B cell (primary cell): ENCODE measurements at regions not wholly inside any gene's neighbourhood (a gene's known extent, or its start where the extent isn't known, plus 50 kb on each side); places are given as distances from the start of the nearest gene placed in this dataset.

Source experiments
- ATAC-seq: fragments of 200-7000 bp; cut with Tn5 transposase; one replicate; pipeline ENCODE4 v1.10.0; 2021; ENCODE audit warnings: low read depth, mild to moderate bottlenecking, moderate number of reproducible peaks, moderate library complexity
- CTCF ChIA-PET: fragments of 350-600 bp; sonication (Branson Sonifier 250); formaldehyde crosslinking; loops from one replicate; lab custom pipeline; 2021; ENCODE audit warnings: antibody characterized with exemption, inconsistent platforms; lab: Charles Lee
- POLR2A ChIA-PET: fragments of 350-600 bp; sonication (Branson Sonifier 250); formaldehyde crosslinking; loops from one replicate; lab custom pipeline; 2021; ENCODE audit warnings: antibody characterized with exemption; lab: Charles Lee
- DNase-seq: peaks from one replicate; pipeline ENCODE4 v3.0.0; 2013
- H2AFZ ChIP-seq: 2 replicates; pipeline ENCODE4 v1.6.1; 2012; ENCODE audit warnings: mild to moderate bottlenecking, low read depth, low read length; ENCODE audit not compliant: insufficient read depth, poor library complexity, severe bottlenecking
- H3K27ac ChIP-seq, 2 donors: 1 replicate in 1 of 2; 2 replicates in 1 of 2; pipeline ENCODE4 v1.5.1; 2012 to 2013; ENCODE audit warnings: low read length in 2 of 2, mild to moderate bottlenecking in 2 of 2, moderate library complexity in 1 of 2
- H3K27me3 ChIP-seq, 4 experiments: fragments of 200-600 bp in 1 of 4; sonication (generic) in 1 of 4; replicated peaks in 1 of 4; 1 replicate in 2 of 4; 2 replicates in 2 of 4; pipeline versions ENCODE4 v1.6.1 to v1.7.0; 2013 to 2016; ENCODE audit warnings: low read length in 3 of 4, mild to moderate bottlenecking in 2 of 4, mixed read lengths in 1 of 4, moderate library complexity in 1 of 4; ENCODE audit not compliant: insufficient read depth in 4 of 4, control insufficient read depth in 3 of 4; ENCODE audit errors: control extremely low read depth in 1 of 4
- H3K36me3 ChIP-seq, 2 experiments: replicated peaks in 1 of 2; 1 replicate in 1 of 2; 2 replicates in 1 of 2; pipeline versions ENCODE4 v1.6.1 to v1.7.1; 2013; ENCODE audit warnings: low read length in 1 of 2; ENCODE audit not compliant: insufficient read depth in 2 of 2, control insufficient read depth in 1 of 2; ENCODE audit errors: control extremely low read depth in 1 of 2, extremely low read depth in 1 of 2
- H3K4me1 ChIP-seq, 2 donors: fragments of 200-600 bp in 1 of 2; sonication (generic) in 1 of 2; 1 replicate in 1 of 2; 2 replicates in 1 of 2; pipeline versions ENCODE4 v1.5.1 to v1.6.1; 2013 to 2017; ENCODE audit warnings: low read length in 2 of 2; ENCODE audit not compliant: control insufficient read depth in 2 of 2, insufficient read depth in 2 of 2
- H3K4me2 ChIP-seq: replicated peaks from 2 replicates; pipeline ENCODE3; 2012; ENCODE audit warnings: mild to moderate bottlenecking, low read depth, low read length; ENCODE audit not compliant: poor library complexity, severe bottlenecking
- H3K4me3 ChIP-seq, 5 experiments: fragments of 200-600 bp in 1 of 5; sonication (generic) in 1 of 5; 1 replicate in 3 of 5; 2 replicates in 2 of 5; pipeline versions ENCODE4 v1.5.1 to v1.7.0; 2011 to 2016; ENCODE audit warnings: low read length in 4 of 5, mild to moderate bottlenecking in 4 of 5, low read depth in 2 of 5, control low read depth in 1 of 5, moderate library complexity in 1 of 5; ENCODE audit not compliant: insufficient read depth in 1 of 5; ENCODE audit errors: control extremely low read depth in 1 of 5, extremely low read depth in 1 of 5
- H3K79me2 ChIP-seq: fragments of 200-600 bp; sonication (generic); one replicate; pipeline ENCODE4 v1.6.0; 2016; ENCODE audit warnings: low read length; ENCODE audit not compliant: control insufficient read depth, insufficient read depth
- H3K9ac ChIP-seq: fragments of 200-600 bp; sonication (generic); 2 replicates; pipeline ENCODE4 v1.6.1; 2017; ENCODE audit warnings: mild to moderate bottlenecking, low read length, moderate library complexity
- H3K9me3 ChIP-seq, 3 donors: one replicate each; pipeline versions ENCODE4 v1.6.1 to v1.7.1; 2013; ENCODE audit warnings: low read length in 2 of 3; ENCODE audit not compliant: control insufficient read depth in 2 of 3, insufficient read depth in 1 of 3; ENCODE audit errors: control extremely low read depth in 1 of 3
- H4K20me1 ChIP-seq: 2 replicates; pipeline ENCODE4 v1.6.0; 2012; ENCODE audit warnings: mild to moderate bottlenecking, low read length; ENCODE audit not compliant: insufficient read depth, control insufficient read depth, poor library complexity, severe bottlenecking
- H3K27ac Mint-ChIP-seq: one replicate; pipeline ENCODE4 v1.8.0; 2021; ENCODE audit warnings: mixed read lengths
- H3K27me3 Mint-ChIP-seq: one replicate; pipeline ENCODE4 v1.8.0; 2021; ENCODE audit warnings: mixed read lengths
- H3K4me1 Mint-ChIP-seq: one replicate; pipeline ENCODE4 v1.8.0; 2021; ENCODE audit warnings: mixed read lengths
- H3K4me3 Mint-ChIP-seq: one replicate; pipeline ENCODE4 v1.8.0; 2021; ENCODE audit warnings: mixed read lengths
- H3K9me3 Mint-ChIP-seq: one replicate; pipeline ENCODE4 v1.8.0; 2022; ENCODE audit warnings: mixed read lengths; ENCODE audit not compliant: insufficient read depth
- CTCF ChIP-seq: fragments of 200-600 bp; IDR thresholded peaks from one replicate; pipeline ENCODE4 v1.8.0; 2022; ENCODE audit warnings: antibody characterized with exemption, mild to moderate bottlenecking
- EZH2 ChIP-seq: IDR thresholded peaks from 2 replicates; pipeline ENCODE4 v1.6.1; 2012; ENCODE audit warnings: borderline replicate concordance, low read depth, mild to moderate bottlenecking, moderate library complexity, low read length; ENCODE audit not compliant: insufficient read depth, poor library complexity, severe bottlenecking
- WGBS: methylation state at CpG from one replicate; pipeline ENCODE4 v1.1.5; 2013; ENCODE audit warnings: missing lambda C conversion rate; ENCODE audit not compliant: insufficient coverage; 5-methylcytosine and 5-hydroxymethylcytosine counted together
- intact Hi-C: fragments of 100-400 bp; cut with micrococcal nuclease; formaldehyde crosslinking; loops from one replicate; pipeline ENCODE4 v1.10.0; 2022

- ChIA-PET CTCF (no interaction called here), POLR2A (no interaction called here)
- Histone ChIP-seq H3K4me3 (no peak overlapping the region), H2AFZ (no peak overlapping the region), H3K27ac (no peak overlapping the region), H3K4me1 (peaks cover 15 to 17% of the 10 kb centered on the region in 2 donors), H4K20me1 (no peaks in the 10 kb centered on the region), H3K4me2 (peak overlapping the region; percentile 9), H3K36me3 (no peaks in the 10 kb centered on the region), H3K79me2 (no peaks in the 10 kb centered on the region), H3K9me3 (peaks cover 0 to 7% (median 0%) of the 10 kb centered on the region in 3 donors), H3K9ac (no peak overlapping the region), H3K27me3 (no peaks in the 10 kb centered on the region)
- H3K4me3 Mint-ChIP-seq = no peak overlapping the region
- DNase-seq (no peak), ATAC-seq (no peak)
- TF ChIP-seq EZH2 = no peak
- TF ChIP-seq CTCF = no peak
- intact Hi-C loops = no loop called here
- peaks cover 17% of the 10 kb centered on the region for H3K4me1 Mint-ChIP-seq
- peaks cover 5% of the 10 kb centered on the region for H3K9me3 Mint-ChIP-seq
- no peak overlapping the region for H3K27ac Mint-ChIP-seq
- 33% methylated on average over 1 of the region's 4 CpGs for WGBS
- peaks cover 6% of the 10 kb centered on the region for H3K27me3 Mint-ChIP-seq
These were observed 91.2 kb downstream of the LSMEM1 start for GRCh38 chr7:112571852-112572607.

DNA sequence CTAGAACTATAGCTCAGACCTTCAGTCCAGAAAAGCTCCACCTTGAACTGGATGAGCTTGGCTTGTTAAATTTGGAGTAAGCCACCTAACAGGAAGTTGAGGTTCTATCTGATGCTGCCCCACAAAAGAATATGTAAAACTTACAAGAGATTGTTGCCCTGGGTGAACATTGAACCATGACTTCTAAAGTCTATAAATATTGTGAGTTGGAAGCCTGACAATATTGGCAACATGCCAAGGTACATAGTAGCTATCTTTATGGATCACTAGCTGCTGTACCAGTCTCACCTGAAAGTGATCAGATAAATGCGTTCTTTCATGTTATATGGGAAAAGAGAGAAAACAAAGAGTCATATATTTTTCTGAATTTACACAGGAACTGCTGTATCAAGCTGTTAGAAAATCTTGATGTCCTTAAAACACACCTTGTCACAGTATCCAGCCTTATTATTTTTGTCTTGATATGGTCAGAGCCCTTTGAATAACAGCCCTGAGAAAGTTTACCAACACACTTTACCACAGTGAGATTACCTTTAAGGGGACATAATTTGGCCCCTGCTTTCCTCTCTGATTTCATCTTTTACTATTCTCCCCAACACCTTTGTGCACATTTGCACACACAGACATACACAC, 92.0 kb downstream of the LSMEM1 start:
- no peaks in the 10 kb centered on the region for H4K20me1 ChIP-seq
- no peak overlapping the region for H2AFZ ChIP-seq
- peaks cover 0 to 7% (median 0%) of the 10 kb centered on the region in 3 donors for H3K9me3 ChIP-seq
- intact Hi-C loops = no loop called here
- H3K4me3 ChIP-seq = no peak overlapping the region
- ATAC-seq = no peak
- H3K27ac ChIP-seq = no peak overlapping the region
- no peaks in the 10 kb centered on the region for H3K79me2 ChIP-seq
- Mint-ChIP-seq H3K4me1 (peaks cover 17% of the 10 kb centered on the region), H3K27me3 (peaks cover 6% of the 10 kb centered on the region), H3K4me3 (no peak overlapping the region), H3K27ac (no peak overlapping the region), H3K9me3 (peaks cover 7% of the 10 kb centered on the region)
- POLR2A ChIA-PET = no interaction called here
- DNase-seq = peak; percentile 3
- H3K9ac ChIP-seq = no peak overlapping the region
- no peaks in the 10 kb centered on the region for H3K36me3 ChIP-seq
- no peaks in the 10 kb centered on the region for H3K27me3 ChIP-seq
- CTCF ChIA-PET = no interaction called here
- peak overlapping the region; percentile 9 for H3K4me2 ChIP-seq
- H3K4me1 ChIP-seq = peaks cover 15 to 17% of the 10 kb centered on the region in 2 donors
- no peak for TF ChIP-seq CTCF
- no peak for TF ChIP-seq EZH2
- no CpG with 5 or more reads among the region's 1 CpG for WGBS
